Lower leg skin (tissue), 4 donors: ENCODE measurements at regions not wholly inside any gene's neighbourhood (a gene's known extent, or its start where the extent isn't known, plus 50 kb on each side); places are given as distances from the start of the nearest gene placed in this dataset.

Experiments
- DNase-seq, 2 donors: peaks; one replicate each; pipeline ENCODE4 v3.0.0-alpha.2; 2019; ENCODE audit warnings: low spot score in 2 of 2
- H3K4me3 ChIP-seq: fragments of 200-600 bp; sonication (generic); 2 replicates; pipeline ENCODE4 v1.5.1; 2017; ENCODE audit warnings: mild to moderate bottlenecking, low read depth; ENCODE audit not compliant: poor library complexity, severe bottlenecking
- POLR2A ChIP-seq, 2 donors: fragments of 450-650 bp; IDR thresholded peaks; one replicate each; pipeline ENCODE4 v1.6.1; 2016 to 2017; ENCODE audit warnings: antibody characterized with exemption in 2 of 2, mild to moderate bottlenecking in 1 of 2, moderate library complexity in 1 of 2
- WGBS, 2 donors: methylation state at CpG; one replicate each; pipeline ENCODE4 v1.1.5; 2018; 5-methylcytosine and 5-hydroxymethylcytosine counted together
- intact Hi-C: fragments of 100-400 bp; cut with DNase I; formaldehyde crosslinking; loops from one replicate; pipeline ENCODE4 v1.15.0; 2023; ENCODE audit warnings: low total_unique reads
- TF ChIP-seq, protein P1 (sequence below), 3 donors: fragments of 450-650 bp; IDR thresholded peaks; one replicate each; pipeline ENCODE4 v1.5.1; 2016; ENCODE audit warnings: antibody characterized with exemption in 3 of 3, mild to moderate bottlenecking in 3 of 3, moderate library complexity in 2 of 3

DNA sequence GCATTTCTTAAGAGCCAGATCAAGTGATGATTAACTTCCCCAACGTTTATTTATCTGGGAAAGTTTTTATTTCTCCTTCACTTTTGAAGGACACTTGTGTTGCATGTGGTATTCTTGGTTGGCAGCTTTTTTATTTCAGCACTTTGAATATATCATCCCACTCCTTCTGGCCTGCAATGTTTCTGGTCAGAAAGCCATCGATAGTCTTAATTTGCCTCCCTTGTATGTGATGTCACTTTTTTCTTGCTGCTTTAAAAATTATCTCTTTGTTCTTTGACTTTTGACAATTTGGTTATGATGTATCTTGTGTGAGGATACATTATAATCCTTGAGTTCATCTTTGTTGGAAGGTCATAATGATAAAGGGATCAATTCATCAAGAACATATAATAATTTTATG is 503.2 kb downstream of the OTOL1 start:
- 72 to 77% methylated on average over 2 of the region's 2 CpGs for WGBS, 2 donors
- TF ChIP-seq, protein P1, sequence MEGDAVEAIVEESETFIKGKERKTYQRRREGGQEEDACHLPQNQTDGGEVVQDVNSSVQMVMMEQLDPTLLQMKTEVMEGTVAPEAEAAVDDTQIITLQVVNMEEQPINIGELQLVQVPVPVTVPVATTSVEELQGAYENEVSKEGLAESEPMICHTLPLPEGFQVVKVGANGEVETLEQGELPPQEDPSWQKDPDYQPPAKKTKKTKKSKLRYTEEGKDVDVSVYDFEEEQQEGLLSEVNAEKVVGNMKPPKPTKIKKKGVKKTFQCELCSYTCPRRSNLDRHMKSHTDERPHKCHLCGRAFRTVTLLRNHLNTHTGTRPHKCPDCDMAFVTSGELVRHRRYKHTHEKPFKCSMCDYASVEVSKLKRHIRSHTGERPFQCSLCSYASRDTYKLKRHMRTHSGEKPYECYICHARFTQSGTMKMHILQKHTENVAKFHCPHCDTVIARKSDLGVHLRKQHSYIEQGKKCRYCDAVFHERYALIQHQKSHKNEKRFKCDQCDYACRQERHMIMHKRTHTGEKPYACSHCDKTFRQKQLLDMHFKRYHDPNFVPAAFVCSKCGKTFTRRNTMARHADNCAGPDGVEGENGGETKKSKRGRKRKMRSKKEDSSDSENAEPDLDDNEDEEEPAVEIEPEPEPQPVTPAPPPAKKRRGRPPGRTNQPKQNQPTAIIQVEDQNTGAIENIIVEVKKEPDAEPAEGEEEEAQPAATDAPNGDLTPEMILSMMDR (IDR thresholded peaks at IDR 0.05), result no peak
- intact Hi-C loops, result no loop called here
- no peak overlapping the region for H3K4me3 ChIP-seq
- DNase-seq, result no peak

DNA sequence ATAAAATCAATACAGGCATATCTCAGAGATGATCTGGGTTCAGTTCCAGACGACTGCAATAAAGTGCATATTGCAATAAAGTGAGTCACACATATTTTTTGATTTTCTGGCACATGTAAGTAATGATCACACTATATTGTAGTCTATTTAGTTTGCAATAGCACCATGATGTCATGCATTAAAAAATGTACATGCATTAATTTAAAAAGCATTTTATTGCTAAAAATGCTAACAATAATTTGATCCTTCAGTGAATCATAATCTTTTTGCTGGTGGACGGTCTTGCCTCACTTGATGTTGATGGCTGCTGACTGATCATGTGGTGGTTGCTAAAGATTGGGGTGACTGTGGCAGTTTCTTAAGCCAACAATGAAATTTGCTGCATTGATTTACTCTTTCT is 511.1 kb downstream of the OTOL1 start:
- WGBS, 2 donors, result 43 to 69% methylated on average over 2 of the region's 2 CpGs
- intact Hi-C loops, result no loop called here
- H3K4me3 ChIP-seq, result no peak overlapping the region
- DNase-seq, result no peak
- no peak for TF ChIP-seq POLR2A (IDR thresholded peaks at IDR 0.05)
- TF ChIP-seq, protein P1 (IDR thresholded peaks at IDR 0.05), result no peak

DNA sequence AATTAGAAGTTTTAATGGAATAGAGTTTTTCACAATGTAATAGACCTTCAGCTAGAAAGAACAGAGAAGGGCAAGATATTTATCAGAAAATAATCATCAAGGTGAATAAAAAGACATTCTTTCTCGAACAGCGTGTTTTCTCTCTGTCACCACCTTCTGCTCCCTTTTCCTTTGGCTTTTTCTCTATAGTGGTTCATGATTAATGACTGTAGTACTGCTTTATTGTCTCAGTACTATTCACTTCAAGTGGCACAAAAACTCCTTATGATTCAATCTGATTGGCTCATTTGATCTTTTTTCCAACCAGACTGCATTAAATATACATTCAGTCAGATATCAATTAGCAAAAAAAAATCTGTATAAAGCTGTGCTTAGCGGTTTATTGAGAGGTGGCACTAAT is 516.0 kb downstream of the OTOL1 start:
- no peak for DNase-seq
- WGBS, 2 donors, result 78 to 81% methylated on average over 3 of the region's 3 CpGs
- no peak for TF ChIP-seq POLR2A (IDR thresholded peaks at IDR 0.05)
- TF ChIP-seq, protein P1 (IDR thresholded peaks at IDR 0.05), result no peak
- no peak overlapping the region for H3K4me3 ChIP-seq
- intact Hi-C loops, result no loop called here

DNA sequence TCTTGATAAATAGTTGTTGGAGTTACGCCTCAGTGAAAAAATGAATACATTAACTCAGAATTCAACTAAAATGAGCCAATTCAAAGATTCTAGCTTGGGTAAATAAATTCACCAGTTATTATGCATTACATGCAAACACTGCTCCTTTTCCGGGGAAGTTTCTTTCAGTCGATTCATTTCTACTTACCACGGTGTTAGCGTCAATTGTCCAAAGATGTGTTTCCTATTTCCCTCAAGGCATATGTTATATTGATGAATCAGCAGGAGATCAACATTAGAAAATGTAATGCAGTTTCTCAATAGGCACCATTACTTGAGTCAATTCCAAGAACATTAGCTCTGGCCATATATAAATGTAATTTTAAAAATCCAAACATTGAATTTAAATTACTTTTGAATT is 517.7 kb downstream of the OTOL1 start:
- WGBS, 2 donors, result 86 to 89% methylated on average over 5 of the region's 5 CpGs
- TF ChIP-seq, protein P1 (IDR thresholded peaks at IDR 0.05), result no peak
- no peak for TF ChIP-seq POLR2A (IDR thresholded peaks at IDR 0.05)

DNA sequence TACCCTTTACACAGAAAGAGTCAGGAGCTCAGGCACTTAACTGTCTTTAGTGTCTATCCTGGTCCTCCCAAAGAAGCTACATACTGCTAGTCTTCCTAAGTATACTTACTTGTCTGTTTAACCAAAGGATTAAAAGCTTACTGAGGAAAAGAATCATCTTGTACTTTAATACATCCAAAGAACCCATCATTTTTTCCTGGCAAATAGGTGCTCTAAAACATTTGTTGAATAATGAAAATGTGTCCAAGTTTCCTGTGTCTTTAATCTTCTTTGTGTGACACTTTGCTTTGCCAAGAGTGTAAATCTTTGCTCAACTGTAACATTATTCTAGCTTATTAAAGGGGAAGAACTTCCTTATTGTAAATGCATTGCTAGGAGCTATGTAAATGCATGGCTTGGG is 519.2 kb downstream of the OTOL1 start:
- TF ChIP-seq, protein P1 (IDR thresholded peaks at IDR 0.05), result no peak
- no peak for TF ChIP-seq POLR2A (IDR thresholded peaks at IDR 0.05)
- intact Hi-C loops, result no loop called here
- no peak for DNase-seq
- H3K4me3 ChIP-seq, result no peak overlapping the region

More for the DNA sequence above, 517.7 kb downstream of the OTOL1 start:
- no peak for DNase-seq
- H3K4me3 ChIP-seq, result no peak overlapping the region
- intact Hi-C loops, result no loop called here

DNA sequence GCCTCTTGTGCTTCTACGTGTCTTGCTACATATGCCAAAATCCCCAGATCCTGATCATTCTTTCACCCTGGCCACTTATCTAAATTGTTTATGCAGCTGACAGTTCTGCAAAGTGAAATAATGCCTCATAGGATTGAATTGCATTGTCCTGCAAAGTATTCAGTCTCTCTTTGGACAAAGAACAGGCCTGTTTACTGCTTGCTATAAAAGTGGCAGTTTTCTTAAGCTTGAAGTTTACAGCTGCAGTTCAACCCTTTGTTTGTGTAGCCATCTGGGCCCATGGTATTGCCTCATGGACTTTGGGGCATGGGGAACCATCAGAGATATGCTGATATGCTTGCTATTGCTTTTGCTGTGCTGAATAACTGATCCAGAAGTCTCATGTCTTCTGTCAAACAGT is 523.2 kb downstream of the OTOL1 start:
- intact Hi-C loops, result no loop called here
- WGBS, 2 donors, result 86 to 95% methylated on average over 1 of the region's 1 CpG
- no peak overlapping the region for H3K4me3 ChIP-seq
- no peak for TF ChIP-seq POLR2A (IDR thresholded peaks at IDR 0.05)
- TF ChIP-seq, protein P1 (IDR thresholded peaks at IDR 0.05), result no peak
- no peak for DNase-seq
